Nephron (organoid): ENCODE measurements at regions not wholly inside any gene's neighbourhood (a gene's known extent, or its start where the extent isn't known, plus 50 kb on each side); places are given as distances from the start of the nearest gene placed in this dataset.

Experiments used
- H3K27ac Mint-ChIP-seq, 3 experiments: 2 replicates each; pipeline ENCODE4 v1.8.0; 2020; ENCODE audit warnings: mixed read lengths in 3 of 3, mild to moderate bottlenecking in 2 of 3, moderate library complexity in 1 of 3
- H3K27me3 Mint-ChIP-seq: 2 replicates; pipeline ENCODE4 v1.8.0; 2021; ENCODE audit warnings: low read depth, mild to moderate bottlenecking, moderate library complexity, mixed read lengths
- H3K36me3 Mint-ChIP-seq: 2 replicates; pipeline ENCODE4 v1.8.0; 2020; ENCODE audit warnings: low read depth, mixed read lengths
- H3K4me1 Mint-ChIP-seq: 2 replicates; pipeline ENCODE4 v1.8.0; 2020; ENCODE audit warnings: mixed read lengths
- H3K4me3 Mint-ChIP-seq, 3 experiments: 2 replicates each; pipeline ENCODE4 v1.8.0; 2020; ENCODE audit warnings: mild to moderate bottlenecking in 3 of 3, mixed read lengths in 3 of 3, moderate library complexity in 2 of 3
- H3K9me3 Mint-ChIP-seq: 2 replicates; pipeline ENCODE4 v1.8.0; 2020; ENCODE audit warnings: mixed read lengths
- CTCF ChIP-seq, 3 experiments: fragments of 200-600 bp; sonication (generic); IDR thresholded peaks; one replicate each; pipeline ENCODE4 v1.5.0; 2021; ENCODE audit warnings: antibody characterized with exemption in 3 of 3; ENCODE audit not compliant: unreplicated experiment in 3 of 3

- Mint-ChIP-seq H3K4me1 (peaks cover 8% of the 10 kb centered on the region), H3K9me3 (peaks cover 14% of the 10 kb centered on the region), H3K36me3 (no peaks in the 10 kb centered on the region), H3K4me3 (no peak overlapping the region), H3K27ac (no peak overlapping the region), H3K27me3 (no peaks in the 10 kb centered on the region)
- TF ChIP-seq CTCF (IDR thresholded peaks at IDR 0.05; ENCODE audit: unreplicated experiment in 3 of 3): no peak
These were observed 451.9 kb upstream of the NOVA1 start for GRCh38 chr14:27049701-27050100.

- H3K27me3 Mint-ChIP-seq: no peaks in the 10 kb centered on the region
- no peak for TF ChIP-seq CTCF (IDR thresholded peaks at IDR 0.05; ENCODE audit: unreplicated experiment in 3 of 3)
- H3K27ac Mint-ChIP-seq: no peak overlapping the region
- H3K36me3 Mint-ChIP-seq: no peaks in the 10 kb centered on the region
- no peak overlapping the region for H3K4me3 Mint-ChIP-seq
- H3K9me3 Mint-ChIP-seq: peaks cover 17% of the 10 kb centered on the region
- peaks cover 8% of the 10 kb centered on the region for H3K4me1 Mint-ChIP-seq
These were observed 452.4 kb upstream of the NOVA1 start for GRCh38 chr14:27050208-27050607.

- Mint-ChIP-seq H3K27ac (peak overlapping the region in 1 of 3 experiments; percentile 62), H3K4me3 (no peak overlapping the region), H3K4me1 (peaks cover 17% of the 10 kb centered on the region), H3K27me3 (no peaks in the 10 kb centered on the region), H3K36me3 (no peaks in the 10 kb centered on the region), H3K9me3 (peaks cover 11% of the 10 kb centered on the region)
- no peak for TF ChIP-seq CTCF (IDR thresholded peaks at IDR 0.05; ENCODE audit: unreplicated experiment in 3 of 3)
These were observed 458.8 kb upstream of the NOVA1 start for GRCh38 chr14:27056586-27056985.

- no peak overlapping the region for H3K4me3 Mint-ChIP-seq
These were observed 463.5 kb upstream of the NOVA1 start for GRCh38 chr14:27061299-27061698.

GRCh38 chr14:27063959-27064358 is 466.1 kb upstream of the NOVA1 start:
- Mint-ChIP-seq H3K36me3 (no peaks in the 10 kb centered on the region), H3K4me1 (no peaks in the 10 kb centered on the region), H3K27ac (no peak overlapping the region), H3K4me3 (no peak overlapping the region), H3K27me3 (no peaks in the 10 kb centered on the region), H3K9me3 (no peaks in the 10 kb centered on the region)
- no peak for TF ChIP-seq CTCF (IDR thresholded peaks at IDR 0.05; ENCODE audit: unreplicated experiment in 3 of 3)

More at GRCh38 chr14:27061299-27061698, 463.5 kb upstream of the NOVA1 start:
- Mint-ChIP-seq H3K27me3 (no peaks in the 10 kb centered on the region), H3K9me3 (no peaks in the 10 kb centered on the region), H3K27ac (no peak overlapping the region), H3K36me3 (no peaks in the 10 kb centered on the region), H3K4me1 (peaks cover 16% of the 10 kb centered on the region)
- no peak for TF ChIP-seq CTCF (IDR thresholded peaks at IDR 0.05; ENCODE audit: unreplicated experiment in 3 of 3)

GRCh38 chr14:27065886-27066285 is 468.1 kb upstream of the NOVA1 start:
- H3K36me3 Mint-ChIP-seq: no peaks in the 10 kb centered on the region

More at GRCh38 chr14:27065886-27066285, 468.1 kb upstream of the NOVA1 start:
- Mint-ChIP-seq H3K9me3 (no peaks in the 10 kb centered on the region), H3K4me3 (no peak overlapping the region), H3K27ac (no peak overlapping the region), H3K4me1 (no peaks in the 10 kb centered on the region), H3K27me3 (no peaks in the 10 kb centered on the region)
- no peak for TF ChIP-seq CTCF (IDR thresholded peaks at IDR 0.05; ENCODE audit: unreplicated experiment in 3 of 3)
